ENCODE measurements at regions not wholly inside any gene's neighbourhood (a gene's known extent, or its start where the extent isn't known, plus 50 kb on each side); places are given as distances from the start of the nearest gene placed in this dataset.

- Histone ChIP-seq H3K4me3 (ENCODE audit: insufficient read depth, low read length, poor library complexity, severe bottlenecking) (no peak overlapping the region), H3K79me2 (ENCODE audit: insufficient read depth, low read length) (no peaks in the 10 kb centered on the region), H3K27ac (ENCODE audit: low read depth, low read length) (no peak overlapping the region), H3K9me2 (replicated peaks; ENCODE audit: insufficient read depth, low read length) (no peaks in the 10 kb centered on the region), H3K4me2 (ENCODE audit: low read depth, low read length, poor library complexity, severe bottlenecking) (no peak overlapping the region), H3K36me3 (ENCODE audit: low read length) (no peaks in the 10 kb centered on the region), H3F3A (ENCODE audit: insufficient read depth) (no peaks in the 10 kb centered on the region), H3K27me3 (ENCODE audit: low read length) (no peaks in the 10 kb centered on the region), H3K9ac (ENCODE audit: low read length) (no peak overlapping the region), H3K9me3 (ENCODE audit: insufficient read depth, low read length) (no peaks in the 10 kb centered on the region), H4K20me1 (ENCODE audit: low read depth, low read length) (no peaks in the 10 kb centered on the region), H2AFZ (ENCODE audit: low read depth, low read length, severe bottlenecking) (no peak overlapping the region)
- TF ChIP-seq EZH2phosphoT487 (conservative IDR thresholded peaks at IDR 0.05; ENCODE audit: low read length) (no peak), CTCF (IDR thresholded peaks at IDR 0.05; ENCODE audit: insufficient read depth, low read length, poor library complexity, severe bottlenecking) (no peak)
Observed at GRCh38 chr12:127334365-127334764, 932.6 kb upstream of the TMEM132C start.

- no peak overlapping the region for H3K4me3 ChIP-seq (ENCODE audit: insufficient read depth, low read length, poor library complexity, severe bottlenecking)
- H3K9ac ChIP-seq (ENCODE audit: low read length): no peak overlapping the region
- H3K36me3 ChIP-seq (ENCODE audit: low read length): no peaks in the 10 kb centered on the region
- H3F3A ChIP-seq (ENCODE audit: insufficient read depth): no peaks in the 10 kb centered on the region
- H3K79me2 ChIP-seq (ENCODE audit: insufficient read depth, low read length): no peaks in the 10 kb centered on the region
- no peak overlapping the region for H3K27ac ChIP-seq (ENCODE audit: low read depth, low read length)
- H3K9me2 ChIP-seq (replicated peaks; ENCODE audit: insufficient read depth, low read length): no peaks in the 10 kb centered on the region
- no peaks in the 10 kb centered on the region for H3K9me3 ChIP-seq (ENCODE audit: insufficient read depth, low read length)
- H3K4me2 ChIP-seq (ENCODE audit: low read depth, low read length, poor library complexity, severe bottlenecking): no peak overlapping the region
- H4K20me1 ChIP-seq (ENCODE audit: low read depth, low read length): no peaks in the 10 kb centered on the region
- H3K27me3 ChIP-seq (ENCODE audit: low read length): no peaks in the 10 kb centered on the region
- no peak overlapping the region for H2AFZ ChIP-seq (ENCODE audit: low read depth, low read length, severe bottlenecking)
- no peak for TF ChIP-seq CTCF (IDR thresholded peaks at IDR 0.05; ENCODE audit: insufficient read depth, low read length, poor library complexity, severe bottlenecking)
Observed at GRCh38 chr12:127334912-127335644, 931.9 kb upstream of the TMEM132C start.

- TF ChIP-seq CTCF (IDR thresholded peaks at IDR 0.05; ENCODE audit: insufficient read depth, low read length, poor library complexity, severe bottlenecking) (no peak), EZH2phosphoT487 (conservative IDR thresholded peaks at IDR 0.05; ENCODE audit: low read length) (no peak)
- H3K4me3 ChIP-seq (ENCODE audit: insufficient read depth, low read length, poor library complexity, severe bottlenecking): no peak overlapping the region
- H3F3A ChIP-seq (ENCODE audit: insufficient read depth): no peaks in the 10 kb centered on the region
- H3K27me3 ChIP-seq (ENCODE audit: low read length): no peaks in the 10 kb centered on the region
- no peak overlapping the region for H2AFZ ChIP-seq (ENCODE audit: low read depth, low read length, severe bottlenecking)
- H3K36me3 ChIP-seq (ENCODE audit: low read length): no peaks in the 10 kb centered on the region
- no peak overlapping the region for H3K4me2 ChIP-seq (ENCODE audit: low read depth, low read length, poor library complexity, severe bottlenecking)
- H3K9me2 ChIP-seq (replicated peaks; ENCODE audit: insufficient read depth, low read length): no peaks in the 10 kb centered on the region
- no peaks in the 10 kb centered on the region for H4K20me1 ChIP-seq (ENCODE audit: low read depth, low read length)
- H3K79me2 ChIP-seq (ENCODE audit: insufficient read depth, low read length): no peaks in the 10 kb centered on the region
- no peak overlapping the region for H3K9ac ChIP-seq (ENCODE audit: low read length)
- no peak overlapping the region for H3K27ac ChIP-seq (ENCODE audit: low read depth, low read length)
- H3K9me3 ChIP-seq (ENCODE audit: insufficient read depth, low read length): no peaks in the 10 kb centered on the region
Observed at GRCh38 chr12:127336416-127336815, 930.6 kb upstream of the TMEM132C start.
